ENCODE measurements at regions not wholly inside any gene's neighbourhood (a gene's known extent, or its start where the extent isn't known, plus 50 kb on each side); places are given as distances from the start of the nearest gene placed in this dataset.

DNA sequence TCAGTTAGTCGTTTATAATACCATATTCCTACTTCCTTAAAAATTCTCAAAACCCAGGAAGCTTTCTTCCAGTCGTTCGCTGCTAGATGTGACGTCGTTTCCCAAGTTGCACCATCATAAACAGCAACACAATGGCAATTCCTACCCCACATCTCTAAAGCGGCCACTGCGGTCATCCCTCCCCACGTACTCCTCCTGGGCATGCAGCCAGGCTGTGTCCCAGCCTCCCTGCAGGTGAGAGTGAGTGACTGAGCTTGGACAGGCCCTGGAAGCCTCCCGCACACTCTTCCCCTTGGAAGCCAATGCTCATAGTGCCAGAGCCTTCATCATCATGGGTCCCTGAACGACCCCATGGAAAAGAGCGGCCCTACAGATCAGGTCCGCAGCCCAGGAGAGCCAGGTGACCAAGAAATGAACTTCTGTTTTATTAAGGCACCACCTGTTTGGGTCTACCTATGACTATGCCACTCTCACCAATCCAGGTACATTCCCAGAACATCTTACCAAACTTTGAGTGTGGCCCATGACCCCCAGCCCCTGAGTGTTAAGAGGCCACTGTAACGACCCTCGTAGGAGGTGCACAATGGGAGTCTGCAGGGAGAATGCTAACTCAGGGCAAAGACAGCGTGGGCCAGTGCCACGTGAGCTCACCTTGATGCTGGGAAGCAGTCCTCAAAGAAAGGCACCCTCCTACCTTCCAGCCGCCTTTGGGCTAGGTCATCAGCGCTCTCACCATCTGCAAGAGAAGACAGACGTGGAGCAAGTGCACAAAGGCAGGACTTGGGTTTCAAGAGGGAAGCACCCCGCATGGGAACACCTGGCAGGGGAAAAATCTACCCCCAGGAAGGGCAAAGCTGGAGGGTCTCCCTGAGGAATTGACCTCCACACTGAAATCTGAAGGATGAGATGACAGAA is 74.7 kb upstream of the RAB6C start:
- DNase-seq, result no peak

DNA sequence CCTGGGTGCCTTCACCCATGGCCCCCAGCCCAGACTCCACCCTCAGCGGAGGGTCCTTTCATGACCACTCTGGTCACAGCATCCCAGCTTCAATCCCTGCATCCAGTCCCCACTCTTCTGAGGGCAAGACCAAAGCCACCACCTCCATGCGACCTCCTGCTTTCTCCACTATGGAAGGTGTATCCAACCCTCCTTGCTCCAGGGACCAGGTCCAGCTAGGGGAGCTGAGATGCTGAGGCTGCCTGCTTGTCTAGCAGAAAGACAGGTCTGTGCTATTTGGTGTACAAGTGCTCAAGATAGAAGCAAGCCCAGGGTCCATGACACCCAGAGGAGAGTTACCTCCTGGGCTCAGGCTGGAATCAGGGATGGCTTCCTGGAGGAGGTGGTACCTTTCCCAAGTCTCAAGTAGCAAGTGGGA is 73.8 kb upstream of the RAB6C start:
- no peak for DNase-seq

- DNase-seq, result no peak
Observed at GRCh38 chr2:129906139-129906860, 73.2 kb upstream of the RAB6C start.

GRCh38 chr2:129906861-129907235 is 72.6 kb upstream of the RAB6C start:
- no peak for DNase-seq

GRCh38 chr2:129907256-129907998 is 72.0 kb upstream of the RAB6C start:
- DNase-seq, result no peak

DNA sequence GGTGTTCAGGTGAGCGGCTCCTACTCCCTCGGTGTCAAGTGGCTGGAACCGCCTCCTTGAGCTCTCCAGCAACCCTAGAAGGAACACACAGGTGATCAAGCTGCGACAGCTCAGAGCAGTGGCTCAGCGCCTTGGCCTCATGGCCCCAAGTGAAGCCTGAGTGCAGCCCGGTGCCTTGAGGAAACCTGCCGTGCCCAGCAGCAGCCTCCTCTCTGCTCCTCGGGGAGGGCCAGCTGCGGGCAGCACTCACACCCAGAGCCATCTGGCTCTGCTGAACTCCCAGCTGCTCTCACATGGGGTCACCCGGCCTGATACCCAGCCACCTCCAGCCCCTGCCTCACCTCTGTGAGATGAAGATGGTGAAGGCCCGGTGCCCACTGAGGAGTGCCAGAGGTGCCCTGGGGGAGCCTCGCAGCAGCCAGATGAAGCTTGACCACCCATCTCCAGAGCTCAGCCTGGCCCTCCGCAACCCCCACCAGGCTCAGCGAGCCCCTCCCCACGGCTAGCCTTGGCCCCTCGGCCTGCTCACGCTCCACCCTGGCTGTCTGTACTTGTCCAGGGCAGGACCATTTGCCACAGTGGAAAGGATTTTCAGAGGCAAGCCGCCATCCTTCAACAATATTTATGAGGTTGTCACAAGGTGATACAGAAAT is 70.6 kb upstream of the RAB6C start:
- no peak for DNase-seq

GRCh38 chr2:129909651-129910418 is 69.6 kb upstream of the RAB6C start:
- no peak for DNase-seq

DNA sequence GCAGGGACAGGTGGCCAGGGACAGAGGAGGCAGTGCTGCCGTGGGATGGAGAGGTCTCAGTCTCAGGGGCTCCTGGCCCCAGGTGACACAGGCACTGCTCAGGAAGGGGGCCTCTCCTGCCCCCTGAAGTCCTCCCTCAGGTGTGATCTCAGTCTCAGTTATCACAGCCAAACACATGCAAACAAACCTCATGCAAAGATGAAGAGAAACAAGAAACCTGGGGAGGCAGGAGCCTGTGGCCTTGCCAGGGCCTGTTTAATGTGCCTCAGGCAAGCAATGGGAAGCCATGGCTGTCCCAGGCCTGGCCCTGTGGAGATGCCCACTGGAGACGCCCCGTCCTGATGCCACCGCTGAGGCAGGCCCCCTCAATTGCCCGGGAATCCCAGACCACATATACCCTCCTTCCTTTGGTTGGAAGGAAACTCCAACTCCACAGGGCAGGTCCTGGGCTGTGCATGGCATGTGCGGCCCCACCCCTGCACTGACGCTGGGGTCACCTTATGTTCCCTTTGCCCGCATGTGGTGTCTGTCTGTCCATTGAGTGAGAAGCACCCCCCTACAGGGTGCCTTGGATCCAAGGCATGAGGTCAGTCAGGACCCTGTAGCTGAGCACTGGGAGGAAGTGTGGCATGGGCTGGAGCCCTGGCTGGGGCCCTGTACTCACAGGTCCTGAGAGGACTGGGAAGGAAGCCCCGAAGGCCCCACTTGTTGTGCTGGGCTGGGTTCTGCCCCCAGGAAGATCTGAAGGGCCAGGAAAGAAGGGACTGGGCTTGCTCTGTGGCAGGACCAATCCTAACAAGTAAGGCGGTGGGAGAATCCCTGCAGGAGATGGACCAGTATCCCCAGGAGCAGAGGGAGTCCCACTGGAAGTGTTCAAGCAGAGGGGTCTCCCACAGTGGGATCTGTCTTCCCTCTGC is 68.8 kb upstream of the RAB6C start:
- DNase-seq, result no peak

DNA sequence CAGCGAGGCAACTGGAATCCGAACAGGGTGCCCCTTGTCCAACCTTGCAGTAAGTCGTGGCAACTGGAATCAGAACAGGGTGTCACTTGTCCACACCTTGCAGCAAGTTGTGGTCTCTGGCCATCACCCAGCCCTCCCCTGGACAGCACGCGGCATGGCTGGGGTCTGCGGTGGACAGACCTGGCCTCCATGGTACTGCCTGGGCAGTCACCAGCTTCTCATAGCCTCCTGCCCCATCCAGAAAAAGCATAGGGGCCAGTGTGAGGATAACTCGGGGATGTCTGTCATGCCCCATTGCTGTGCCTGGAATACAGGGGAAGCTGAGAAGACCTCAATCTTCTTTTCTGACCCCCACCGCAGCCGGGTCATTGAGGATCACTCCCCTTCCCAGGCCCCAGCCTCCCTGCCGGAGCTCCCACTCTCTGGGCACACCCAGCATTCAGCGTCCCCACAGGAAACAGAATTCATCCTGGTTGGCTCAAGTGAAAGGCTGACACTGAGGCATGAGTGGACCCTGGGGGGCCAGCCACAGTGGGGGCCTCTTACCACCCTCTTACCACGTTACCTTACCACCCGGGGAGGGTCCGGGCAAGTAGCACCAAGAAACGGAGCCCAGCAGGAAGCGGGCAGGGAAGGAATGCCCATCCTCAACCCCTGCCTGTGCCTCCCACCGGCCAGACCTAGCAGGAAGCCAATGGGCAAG is 68.0 kb upstream of the RAB6C start:
- no peak for DNase-seq

DNA sequence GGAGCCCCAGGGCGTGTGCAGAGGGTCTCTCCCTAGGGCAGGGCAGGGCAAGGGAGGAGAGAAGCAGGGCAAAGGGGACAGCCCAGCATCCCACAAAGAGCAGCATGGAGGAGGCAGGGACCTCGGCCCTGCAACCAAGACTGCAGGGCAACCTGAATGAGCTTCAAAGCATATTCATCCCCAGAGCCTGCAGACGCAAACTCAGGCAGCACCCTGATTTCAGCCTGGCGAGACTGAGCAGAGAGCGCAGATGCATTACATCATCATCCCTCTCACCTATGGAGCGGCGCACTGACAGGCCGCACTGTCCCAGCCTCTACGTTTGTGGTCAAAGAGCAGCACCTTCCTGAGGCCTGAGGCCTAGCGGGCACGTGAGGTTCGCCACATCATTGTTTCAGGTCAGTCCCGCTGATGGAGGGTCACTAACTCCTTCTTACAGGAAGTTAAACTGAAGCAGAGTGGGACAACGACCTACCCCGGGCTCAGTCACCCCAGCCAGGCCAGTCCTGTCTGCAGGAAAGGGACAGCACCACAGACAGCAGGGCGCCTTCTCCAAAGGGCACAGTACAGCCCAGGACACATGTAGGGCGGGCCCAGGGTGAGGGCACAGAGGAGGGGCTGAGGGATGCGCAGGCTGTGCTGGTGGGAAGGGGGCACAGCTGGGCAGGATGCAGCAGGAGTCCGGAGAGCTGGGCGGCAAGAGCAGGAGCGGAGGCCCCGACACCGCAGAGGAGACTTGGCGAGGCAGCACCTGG is 67.2 kb upstream of the RAB6C start:
- DNase-seq, result no peak

DNA sequence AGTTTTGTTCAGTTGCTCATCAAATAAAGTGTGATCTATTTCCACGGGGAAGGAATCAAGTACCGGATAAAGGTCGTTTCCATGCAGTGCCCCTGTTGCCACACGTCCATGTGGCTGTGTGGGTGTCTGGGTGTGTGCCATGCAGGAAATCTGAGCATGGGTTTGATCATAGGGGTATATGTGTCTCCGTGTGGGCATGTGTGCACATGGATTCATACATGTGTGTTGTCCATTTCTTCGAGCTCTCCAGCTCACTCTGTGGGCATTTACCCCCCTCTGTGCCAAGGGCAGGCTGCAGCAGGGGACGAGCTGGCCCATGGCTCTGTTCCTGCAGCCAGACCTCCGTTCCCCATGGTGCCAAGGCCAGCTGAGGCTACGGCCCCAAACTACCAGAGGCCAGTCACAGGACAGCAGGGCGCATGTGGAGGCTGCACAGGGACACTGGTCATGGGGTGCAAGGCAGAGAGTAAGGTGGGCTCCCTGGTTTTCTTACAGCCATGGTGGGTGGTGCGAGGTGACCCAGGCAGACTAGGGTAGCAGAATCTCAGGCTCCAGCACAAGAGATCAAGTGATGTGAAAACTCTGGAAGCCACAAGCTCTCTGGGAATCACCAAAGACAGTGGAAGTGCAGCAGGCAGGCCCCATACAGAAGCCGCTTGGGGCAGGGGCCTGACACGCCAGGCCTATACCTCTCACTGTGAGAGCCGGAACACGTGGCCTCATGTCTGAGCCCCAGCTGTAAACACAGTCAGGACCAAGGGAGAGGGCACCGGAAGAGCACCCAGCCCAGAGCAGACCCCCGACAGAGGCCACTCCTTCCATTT is 66.4 kb upstream of the RAB6C start:
- DNase-seq, result no peak

- no peak for DNase-seq
Observed at GRCh38 chr2:129913695-129914495, 65.6 kb upstream of the RAB6C start.

- DNase-seq, result no peak
Observed at GRCh38 chr2:129914538-129915302, 64.7 kb upstream of the RAB6C start.

GRCh38 chr2:129915303-129915840 is 64.1 kb upstream of the RAB6C start:
- no peak for DNase-seq

DNA sequence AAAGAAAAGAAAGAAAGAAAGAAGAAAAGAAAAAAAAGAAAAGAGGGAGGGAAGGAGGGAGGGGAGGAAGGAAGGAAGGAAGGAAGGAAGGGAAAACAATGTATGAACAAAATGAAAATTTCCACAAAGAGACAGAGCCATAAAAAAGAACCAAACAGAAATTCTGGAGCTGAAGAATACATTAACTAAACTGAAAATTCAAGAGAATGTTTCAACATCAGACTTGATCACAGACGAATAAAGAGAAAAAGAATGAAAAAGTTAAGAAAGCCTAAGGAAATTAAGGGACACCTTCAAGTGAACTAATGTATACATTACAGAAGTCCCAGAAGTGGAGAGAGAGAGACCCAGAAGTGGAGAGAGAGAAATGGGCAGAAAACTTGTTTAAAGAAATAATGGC is 60.9 kb upstream of the RAB6C start:
- DNase-seq, result no peak

DNA sequence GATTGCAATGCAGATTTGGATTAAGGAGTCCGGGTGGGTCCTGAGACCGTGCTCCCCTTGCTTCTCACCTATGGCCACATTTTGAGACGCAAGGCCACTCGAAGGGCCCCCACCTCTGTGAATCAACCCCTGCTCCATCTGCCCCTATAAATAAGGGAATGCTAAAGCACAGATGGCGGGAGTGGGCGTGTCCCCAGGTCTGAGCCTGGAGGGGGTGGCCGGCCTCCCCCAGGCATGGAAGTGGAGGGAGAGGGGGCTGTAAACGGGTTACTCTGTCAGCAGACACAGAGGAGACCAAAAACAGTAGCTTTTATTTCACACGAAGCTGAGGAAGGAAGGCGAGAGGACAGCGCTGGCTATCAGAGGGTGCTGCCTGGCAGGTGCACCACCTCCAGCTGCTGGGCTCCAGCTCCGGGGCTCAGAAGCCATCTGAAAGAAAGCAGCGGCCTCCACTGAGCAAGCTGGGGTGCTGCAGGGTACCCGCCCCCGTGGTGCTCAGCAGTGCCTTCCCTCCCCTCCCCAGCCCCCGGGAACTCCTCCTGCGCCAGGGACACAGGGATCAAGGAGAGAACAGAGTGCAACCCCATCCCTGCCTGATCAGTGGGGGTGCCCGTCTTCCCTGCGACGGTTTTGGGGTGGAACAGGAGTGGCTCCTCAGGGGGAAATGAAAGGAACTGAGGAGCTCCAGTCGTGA is 56.7 kb upstream of the RAB6C start:
- DNase-seq, result no peak
